GM12878 (cell line): ENCODE measurements at regions not wholly inside any gene's neighbourhood (a gene's known extent, or its start where the extent isn't known, plus 50 kb on each side); places are given as distances from the start of the nearest gene placed in this dataset.

Source experiments
- BRCA1 ChIP-seq: IDR thresholded peaks from 2 replicates; pipeline ENCODE4 v1.6.1; 2011; ENCODE audit warnings: low read depth, low read length, improper control_type of control experiment
- HCFC1 ChIP-seq: fragments of 150-350 bp; IDR thresholded peaks from 2 replicates; pipeline ENCODE4 v1.6.1; 2014; ENCODE audit warnings: low read length
- MEF2B ChIP-seq: fragments of 450-650 bp; IDR thresholded peaks from 2 replicates; pipeline ENCODE4 v1.6.1; 2018; ENCODE audit warnings: mild to moderate bottlenecking, moderate library complexity; ENCODE audit not compliant: partially characterized antibody, poor library complexity, severe bottlenecking
- WRNIP1 ChIP-seq: IDR thresholded peaks from 2 replicates; pipeline ENCODE4 v1.6.1; 2011; ENCODE audit warnings: low read depth, low read length, improper control_type of control experiment, borderline replicate concordance
- YBX1 ChIP-seq: fragments of 450-650 bp; IDR thresholded peaks from 2 replicates; pipeline ENCODE4 v1.6.1; 2016; ENCODE audit warnings: antibody characterized with exemption
- ZSCAN29 ChIP-seq: fragments of 450-650 bp; IDR thresholded peaks from 2 replicates; pipeline ENCODE4 v1.6.1; 2017; ENCODE audit warnings: mild to moderate bottlenecking, moderate library complexity
- TF ChIP-seq, protein P1 (sequence below): IDR thresholded peaks from 2 replicates; pipeline ENCODE4 v1.6.1; 2012; ENCODE audit warnings: improper control_type of control experiment, low read depth, low read length; ENCODE audit not compliant: insufficient replicate concordance
- TF ChIP-seq, protein P2 (sequence below): IDR thresholded peaks from 2 replicates; pipeline ENCODE4 v1.6.1; 2012; ENCODE audit warnings: low read depth, low read length, improper control_type of control experiment

DNA sequence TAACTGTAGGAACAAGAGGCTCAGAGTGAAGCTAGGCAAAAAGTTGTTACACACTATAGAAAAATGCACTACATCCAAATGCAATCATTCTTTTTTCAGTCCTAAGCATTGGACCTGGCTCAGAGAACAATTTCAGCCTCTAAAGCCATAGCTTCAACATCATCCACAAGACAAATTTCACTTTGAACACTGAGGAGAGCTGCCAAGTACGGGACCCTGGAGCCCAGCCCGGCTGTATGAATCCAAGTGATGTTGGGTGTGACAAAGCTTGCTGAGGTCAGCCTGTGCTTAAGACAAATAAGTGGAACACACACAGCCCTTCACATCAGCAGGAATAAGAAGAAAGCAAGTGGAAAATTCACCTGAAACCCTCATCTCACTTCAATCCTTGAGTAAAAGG lies 233.1 kb upstream of the PFKP start (continued):
- TF ChIP-seq, protein P1, sequence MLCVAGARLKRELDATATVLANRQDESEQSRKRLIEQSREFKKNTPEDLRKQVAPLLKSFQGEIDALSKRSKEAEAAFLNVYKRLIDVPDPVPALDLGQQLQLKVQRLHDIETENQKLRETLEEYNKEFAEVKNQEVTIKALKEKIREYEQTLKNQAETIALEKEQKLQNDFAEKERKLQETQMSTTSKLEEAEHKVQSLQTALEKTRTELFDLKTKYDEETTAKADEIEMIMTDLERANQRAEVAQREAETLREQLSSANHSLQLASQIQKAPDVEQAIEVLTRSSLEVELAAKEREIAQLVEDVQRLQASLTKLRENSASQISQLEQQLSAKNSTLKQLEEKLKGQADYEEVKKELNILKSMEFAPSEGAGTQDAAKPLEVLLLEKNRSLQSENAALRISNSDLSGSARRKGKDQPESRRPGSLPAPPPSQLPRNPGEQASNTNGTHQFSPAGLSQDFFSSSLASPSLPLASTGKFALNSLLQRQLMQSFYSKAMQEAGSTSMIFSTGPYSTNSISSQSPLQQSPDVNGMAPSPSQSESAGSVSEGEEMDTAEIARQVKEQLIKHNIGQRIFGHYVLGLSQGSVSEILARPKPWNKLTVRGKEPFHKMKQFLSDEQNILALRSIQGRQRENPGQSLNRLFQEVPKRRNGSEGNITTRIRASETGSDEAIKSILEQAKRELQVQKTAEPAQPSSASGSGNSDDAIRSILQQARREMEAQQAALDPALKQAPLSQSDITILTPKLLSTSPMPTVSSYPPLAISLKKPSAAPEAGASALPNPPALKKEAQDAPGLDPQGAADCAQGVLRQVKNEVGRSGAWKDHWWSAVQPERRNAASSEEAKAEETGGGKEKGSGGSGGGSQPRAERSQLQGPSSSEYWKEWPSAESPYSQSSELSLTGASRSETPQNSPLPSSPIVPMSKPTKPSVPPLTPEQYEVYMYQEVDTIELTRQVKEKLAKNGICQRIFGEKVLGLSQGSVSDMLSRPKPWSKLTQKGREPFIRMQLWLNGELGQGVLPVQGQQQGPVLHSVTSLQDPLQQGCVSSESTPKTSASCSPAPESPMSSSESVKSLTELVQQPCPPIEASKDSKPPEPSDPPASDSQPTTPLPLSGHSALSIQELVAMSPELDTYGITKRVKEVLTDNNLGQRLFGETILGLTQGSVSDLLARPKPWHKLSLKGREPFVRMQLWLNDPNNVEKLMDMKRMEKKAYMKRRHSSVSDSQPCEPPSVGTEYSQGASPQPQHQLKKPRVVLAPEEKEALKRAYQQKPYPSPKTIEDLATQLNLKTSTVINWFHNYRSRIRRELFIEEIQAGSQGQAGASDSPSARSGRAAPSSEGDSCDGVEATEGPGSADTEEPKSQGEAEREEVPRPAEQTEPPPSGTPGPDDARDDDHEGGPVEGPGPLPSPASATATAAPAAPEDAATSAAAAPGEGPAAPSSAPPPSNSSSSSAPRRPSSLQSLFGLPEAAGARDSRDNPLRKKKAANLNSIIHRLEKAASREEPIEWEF: no peak
- TF ChIP-seq ZSCAN29: no peak
- no peak for TF ChIP-seq WRNIP1
- TF ChIP-seq HCFC1: no peak
- TF ChIP-seq MEF2B: no peak
- TF ChIP-seq, protein P2, sequence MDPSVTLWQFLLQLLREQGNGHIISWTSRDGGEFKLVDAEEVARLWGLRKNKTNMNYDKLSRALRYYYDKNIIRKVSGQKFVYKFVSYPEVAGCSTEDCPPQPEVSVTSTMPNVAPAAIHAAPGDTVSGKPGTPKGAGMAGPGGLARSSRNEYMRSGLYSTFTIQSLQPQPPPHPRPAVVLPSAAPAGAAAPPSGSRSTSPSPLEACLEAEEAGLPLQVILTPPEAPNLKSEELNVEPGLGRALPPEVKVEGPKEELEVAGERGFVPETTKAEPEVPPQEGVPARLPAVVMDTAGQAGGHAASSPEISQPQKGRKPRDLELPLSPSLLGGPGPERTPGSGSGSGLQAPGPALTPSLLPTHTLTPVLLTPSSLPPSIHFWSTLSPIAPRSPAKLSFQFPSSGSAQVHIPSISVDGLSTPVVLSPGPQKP: no peak
- TF ChIP-seq YBX1: no peak
- no peak for TF ChIP-seq BRCA1
- TF ChIP-seq, all 136 proteins: peak for 0
